MM.1S (cell line): ENCODE measurements at regions not wholly inside any gene's neighbourhood (a gene's known extent, or its start where the extent isn't known, plus 50 kb on each side); places are given as distances from the start of the nearest gene placed in this dataset.

Experiments used
- DNase-seq: peaks from one replicate; pipeline ENCODE4 v3.0.0-alpha.2; 2015
- H2AFZ ChIP-seq: fragments of 300-600 bp; sonication (generic); 2 replicates; pipeline ENCODE4 v1.6.0; 2016; ENCODE audit warnings: antibody characterized with exemption, low read length
- H3F3A ChIP-seq: fragments of 300-600 bp; sonication (generic); 2 replicates; pipeline ENCODE4 v1.6.1; 2016; ENCODE audit warnings: mild to moderate bottlenecking, antibody characterized with exemption, low read length, moderate library complexity, mixed read lengths; ENCODE audit not compliant: insufficient read depth
- H3K27ac ChIP-seq: fragments of 300-600 bp; sonication (generic); 2 replicates; pipeline ENCODE4 v1.5.1; 2016; ENCODE audit warnings: mild to moderate bottlenecking, low read length
- H3K27me3 ChIP-seq: fragments of 300-600 bp; sonication (generic); replicated peaks from 2 replicates; pipeline ENCODE4 v1.6.0; 2016; ENCODE audit warnings: low read length; ENCODE audit not compliant: insufficient read depth
- H3K36me3 ChIP-seq: fragments of 300-600 bp; sonication (generic); replicated peaks from 2 replicates; pipeline ENCODE4 v1.6.1; 2016; ENCODE audit warnings: mild to moderate bottlenecking, low read length, mixed read lengths; ENCODE audit not compliant: insufficient read depth
- H3K4me1 ChIP-seq: fragments of 300-600 bp; sonication (generic); 2 replicates; pipeline ENCODE4 v1.6.1; 2016; ENCODE audit warnings: low read length, mixed read lengths
- H3K4me2 ChIP-seq: fragments of 300-600 bp; sonication (generic); 2 replicates; pipeline ENCODE4 v1.6.0; 2016; ENCODE audit warnings: low read depth, low read length
- H3K4me3 ChIP-seq: fragments of 300-600 bp; sonication (generic); 2 replicates; pipeline ENCODE4 v1.5.1; 2016; ENCODE audit warnings: low read length, mixed read lengths
- H3K79me2 ChIP-seq: fragments of 300-600 bp; sonication (generic); 2 replicates; pipeline ENCODE4 v1.6.1; 2016; ENCODE audit warnings: mixed run types, low read length, mixed read lengths
- H3K9ac ChIP-seq: fragments of 300-600 bp; sonication (generic); 2 replicates; pipeline ENCODE4 v1.6.1; 2016; ENCODE audit warnings: low read length, mixed read lengths
- H3K9me2 ChIP-seq: fragments of 300-600 bp; sonication (generic); replicated peaks from 2 replicates; pipeline ENCODE4 v1.6.1; 2016; ENCODE audit warnings: mild to moderate bottlenecking, low read length, mixed read lengths; ENCODE audit not compliant: insufficient read depth
- H3K9me3 ChIP-seq: fragments of 300-600 bp; sonication (generic); replicated peaks from 2 replicates; pipeline ENCODE4 v1.6.1; 2016; ENCODE audit warnings: mild to moderate bottlenecking, low read length, mixed read lengths; ENCODE audit not compliant: insufficient read depth
- H4K20me1 ChIP-seq: fragments of 300-600 bp; sonication (generic); 2 replicates; pipeline ENCODE4 v1.6.1; 2016; ENCODE audit warnings: mild to moderate bottlenecking, low read length, moderate library complexity, mixed read lengths; ENCODE audit not compliant: insufficient read depth
- CTCF ChIP-seq: fragments of 300-600 bp; sonication (generic); IDR thresholded peaks from 2 replicates; pipeline ENCODE4 v1.5.1; 2016; ENCODE audit warnings: antibody characterized with exemption, low read length, mixed read lengths
- EZH2 ChIP-seq: fragments of 300-600 bp; sonication (generic); optimal IDR thresholded peaks from 2 replicates; pipeline ENCODE3; 2017; ENCODE audit warnings: low read depth, mild to moderate bottlenecking, antibody characterized with exemption, low read length, mixed read lengths
- EZH2phosphoT487 ChIP-seq: fragments of 300-600 bp; sonication (generic); IDR thresholded peaks from 2 replicates; pipeline ENCODE4 v1.6.1; 2018; ENCODE audit warnings: antibody characterized with exemption, low read length

GRCh38 chr1:59115865-59116264 lies 181.0 kb upstream of the FGGY start:
- H3K36me3 ChIP-seq, result no peaks in the 10 kb centered on the region
- no peaks in the 10 kb centered on the region for H3K9me3 ChIP-seq
- TF ChIP-seq EZH2phosphoT487, result no peak
- TF ChIP-seq CTCF, result no peak
- TF ChIP-seq EZH2, result no peak
- no peak overlapping the region for H3K4me2 ChIP-seq
- H3K4me3 ChIP-seq, result no peak overlapping the region
- no peaks in the 10 kb centered on the region for H4K20me1 ChIP-seq
- no peak overlapping the region for H3K27ac ChIP-seq
- no peaks in the 10 kb centered on the region for H3K79me2 ChIP-seq
- no peaks in the 10 kb centered on the region for H3K27me3 ChIP-seq
- no peak overlapping the region for H2AFZ ChIP-seq
- H3F3A ChIP-seq, result no peaks in the 10 kb centered on the region
- H3K4me1 ChIP-seq, result no peaks in the 10 kb centered on the region
- no peak for DNase-seq
- H3K9ac ChIP-seq, result no peak overlapping the region
- no peaks in the 10 kb centered on the region for H3K9me2 ChIP-seq

GRCh38 chr1:59116920-59117542 lies 179.9 kb upstream of the FGGY start:
- Histone ChIP-seq H3K4me3 (no peak overlapping the region), H3K4me1 (no peaks in the 10 kb centered on the region), H3K27ac (no peak overlapping the region), H3K4me2 (no peak overlapping the region), H3K9ac (no peak overlapping the region), H4K20me1 (no peaks in the 10 kb centered on the region), H3K27me3 (no peaks in the 10 kb centered on the region), H3F3A (no peaks in the 10 kb centered on the region), H3K36me3 (no peaks in the 10 kb centered on the region), H3K9me2 (no peaks in the 10 kb centered on the region), H2AFZ (no peak overlapping the region), H3K79me2 (no peaks in the 10 kb centered on the region), H3K9me3 (no peaks in the 10 kb centered on the region)
- DNase-seq, result no peak
- TF ChIP-seq EZH2, result no peak
- no peak for TF ChIP-seq EZH2phosphoT487

GRCh38 chr1:59122527-59122926 lies 174.4 kb upstream of the FGGY start:
- TF ChIP-seq EZH2phosphoT487 (no peak), EZH2 (no peak), CTCF (no peak)

DNA sequence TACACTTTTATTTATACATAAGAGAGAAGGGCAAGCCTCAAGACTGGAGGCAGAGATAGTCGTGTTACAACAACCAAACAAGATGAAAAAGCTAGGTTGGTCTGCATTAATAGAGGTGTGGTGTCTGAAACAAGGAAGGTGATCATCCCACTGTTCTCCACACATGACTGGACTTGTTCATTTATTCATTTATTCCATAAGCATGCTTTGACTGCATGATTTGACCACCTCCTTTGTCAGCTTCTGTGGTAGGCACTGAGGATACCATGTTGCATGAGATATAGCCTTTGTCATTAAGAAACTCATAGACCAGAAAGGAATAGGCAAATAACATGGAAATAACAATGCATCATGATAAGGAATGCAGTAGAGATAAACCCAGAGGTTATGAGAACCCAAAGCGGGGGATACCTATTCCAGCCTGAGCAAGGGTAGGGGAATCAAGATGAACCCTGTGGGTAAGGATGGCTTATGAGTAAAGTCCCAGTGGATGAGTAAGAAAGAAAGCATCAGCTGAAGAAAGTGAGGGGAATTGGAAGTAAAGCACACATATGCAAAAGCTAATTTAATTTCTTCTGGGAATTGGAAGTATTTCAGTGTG lies 173.7 kb upstream of the FGGY start:
- no peaks in the 10 kb centered on the region for H3K27me3 ChIP-seq
- H3F3A ChIP-seq, result no peaks in the 10 kb centered on the region
- no peaks in the 10 kb centered on the region for H3K9me2 ChIP-seq

More at GRCh38 chr1:59122527-59122926, 174.4 kb upstream of the FGGY start:
- no peak overlapping the region for H3K27ac ChIP-seq
- no peaks in the 10 kb centered on the region for H3F3A ChIP-seq
- H2AFZ ChIP-seq, result no peak overlapping the region
- no peak for DNase-seq
- H4K20me1 ChIP-seq, result no peaks in the 10 kb centered on the region
- H3K4me1 ChIP-seq, result no peaks in the 10 kb centered on the region
- no peaks in the 10 kb centered on the region for H3K9me2 ChIP-seq
- no peak overlapping the region for H3K4me3 ChIP-seq
- H3K27me3 ChIP-seq, result no peaks in the 10 kb centered on the region
- H3K9ac ChIP-seq, result no peak overlapping the region
- H3K79me2 ChIP-seq, result no peaks in the 10 kb centered on the region
- H3K9me3 ChIP-seq, result no peaks in the 10 kb centered on the region
- no peaks in the 10 kb centered on the region for H3K36me3 ChIP-seq
- H3K4me2 ChIP-seq, result no peak overlapping the region

More for the DNA sequence above, 173.7 kb upstream of the FGGY start:
- no peaks in the 10 kb centered on the region for H3K79me2 ChIP-seq
- no peaks in the 10 kb centered on the region for H3K4me1 ChIP-seq
- no peak overlapping the region for H3K4me2 ChIP-seq
- H3K9me3 ChIP-seq, result no peaks in the 10 kb centered on the region
- H3K9ac ChIP-seq, result no peak overlapping the region
- H3K27ac ChIP-seq, result no peak overlapping the region
- no peaks in the 10 kb centered on the region for H3K36me3 ChIP-seq
- no peak for DNase-seq
- no peak overlapping the region for H3K4me3 ChIP-seq
- no peaks in the 10 kb centered on the region for H4K20me1 ChIP-seq
- no peak overlapping the region for H2AFZ ChIP-seq
- TF ChIP-seq EZH2, result no peak
- no peak for TF ChIP-seq EZH2phosphoT487
- TF ChIP-seq CTCF, result no peak
